Epithelial cell of esophagus (primary cell): ENCODE measurements at regions not wholly inside any gene's neighbourhood (a gene's known extent, or its start where the extent isn't known, plus 50 kb on each side); places are given as distances from the start of the nearest gene placed in this dataset.

ENCODE experiments used
- DNase-seq: peaks from one replicate; pipeline ENCODE4 v3.0.0; 2010; ENCODE audit warnings: low read depth
- H3K4me3 ChIP-seq: 2 replicates; pipeline ENCODE4 v1.5.1; 2011; ENCODE audit warnings: mild to moderate bottlenecking, low read length, control low read depth
- TF ChIP-seq, protein P1 (sequence below): IDR thresholded peaks from 2 replicates; pipeline ENCODE4 v1.5.1; 2011; ENCODE audit warnings: low read depth, mild to moderate bottlenecking, low read length, control low read depth, inconsistent platforms; ENCODE audit not compliant: insufficient read depth; ENCODE audit errors: missing control alignments

GRCh38 chr2:217695033-217695520 lies 307.7 kb downstream of the TNS1 start:
- H3K4me3 ChIP-seq: no peak overlapping the region
- TF ChIP-seq, protein P1, sequence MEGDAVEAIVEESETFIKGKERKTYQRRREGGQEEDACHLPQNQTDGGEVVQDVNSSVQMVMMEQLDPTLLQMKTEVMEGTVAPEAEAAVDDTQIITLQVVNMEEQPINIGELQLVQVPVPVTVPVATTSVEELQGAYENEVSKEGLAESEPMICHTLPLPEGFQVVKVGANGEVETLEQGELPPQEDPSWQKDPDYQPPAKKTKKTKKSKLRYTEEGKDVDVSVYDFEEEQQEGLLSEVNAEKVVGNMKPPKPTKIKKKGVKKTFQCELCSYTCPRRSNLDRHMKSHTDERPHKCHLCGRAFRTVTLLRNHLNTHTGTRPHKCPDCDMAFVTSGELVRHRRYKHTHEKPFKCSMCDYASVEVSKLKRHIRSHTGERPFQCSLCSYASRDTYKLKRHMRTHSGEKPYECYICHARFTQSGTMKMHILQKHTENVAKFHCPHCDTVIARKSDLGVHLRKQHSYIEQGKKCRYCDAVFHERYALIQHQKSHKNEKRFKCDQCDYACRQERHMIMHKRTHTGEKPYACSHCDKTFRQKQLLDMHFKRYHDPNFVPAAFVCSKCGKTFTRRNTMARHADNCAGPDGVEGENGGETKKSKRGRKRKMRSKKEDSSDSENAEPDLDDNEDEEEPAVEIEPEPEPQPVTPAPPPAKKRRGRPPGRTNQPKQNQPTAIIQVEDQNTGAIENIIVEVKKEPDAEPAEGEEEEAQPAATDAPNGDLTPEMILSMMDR: no peak
- peak; percentile 94 for DNase-seq

- DNase-seq: no peak
- H3K4me3 ChIP-seq: no peak overlapping the region
- TF ChIP-seq, protein P1: no peak
Measured at GRCh38 chr2:217694291-217694690, 308.5 kb downstream of the TNS1 start.

GRCh38 chr2:217693363-217693762 lies 309.4 kb downstream of the TNS1 start:
- H3K4me3 ChIP-seq: no peak overlapping the region
- TF ChIP-seq, protein P1: no peak
- DNase-seq: no peak

GRCh38 chr2:217691920-217692666 lies 310.7 kb downstream of the TNS1 start:
- TF ChIP-seq, protein P1: no peak
- DNase-seq: no peak
- no peak overlapping the region for H3K4me3 ChIP-seq

GRCh38 chr2:217691516-217691915 lies 311.3 kb downstream of the TNS1 start:
- DNase-seq: no peak
- TF ChIP-seq, protein P1: no peak
- H3K4me3 ChIP-seq: no peak overlapping the region

- no peak for DNase-seq
- H3K4me3 ChIP-seq: no peak overlapping the region
- TF ChIP-seq, protein P1: no peak
Measured at GRCh38 chr2:217689053-217689452, 313.7 kb downstream of the TNS1 start.

GRCh38 chr2:217688494-217688893 lies 314.3 kb downstream of the TNS1 start:
- TF ChIP-seq, protein P1: no peak
- no peak for DNase-seq

More at GRCh38 chr2:217688494-217688893, 314.3 kb downstream of the TNS1 start:
- no peak overlapping the region for H3K4me3 ChIP-seq
